GM18873 (cell line): ENCODE measurements at regions not wholly inside any gene's neighbourhood (a gene's known extent, or its start where the extent isn't known, plus 50 kb on each side); places are given as distances from the start of the nearest gene placed in this dataset.
"Not testable (repeated sequence)": the region's sequence is repeated elsewhere in the genome, so short reads cannot be mapped to it uniquely, and the experiment has no call there.

ENCODE experiments used
- ATAC-seq: cut with Tn5 transposase; IDR thresholded peaks from one replicate; pipeline ENCODE4 v1.9.1; 2021; ENCODE audit warnings: mild to moderate bottlenecking, moderate library complexity, moderate number of reproducible peaks; ENCODE audit not compliant: unreplicated experiment, low FRiP score

DNA sequence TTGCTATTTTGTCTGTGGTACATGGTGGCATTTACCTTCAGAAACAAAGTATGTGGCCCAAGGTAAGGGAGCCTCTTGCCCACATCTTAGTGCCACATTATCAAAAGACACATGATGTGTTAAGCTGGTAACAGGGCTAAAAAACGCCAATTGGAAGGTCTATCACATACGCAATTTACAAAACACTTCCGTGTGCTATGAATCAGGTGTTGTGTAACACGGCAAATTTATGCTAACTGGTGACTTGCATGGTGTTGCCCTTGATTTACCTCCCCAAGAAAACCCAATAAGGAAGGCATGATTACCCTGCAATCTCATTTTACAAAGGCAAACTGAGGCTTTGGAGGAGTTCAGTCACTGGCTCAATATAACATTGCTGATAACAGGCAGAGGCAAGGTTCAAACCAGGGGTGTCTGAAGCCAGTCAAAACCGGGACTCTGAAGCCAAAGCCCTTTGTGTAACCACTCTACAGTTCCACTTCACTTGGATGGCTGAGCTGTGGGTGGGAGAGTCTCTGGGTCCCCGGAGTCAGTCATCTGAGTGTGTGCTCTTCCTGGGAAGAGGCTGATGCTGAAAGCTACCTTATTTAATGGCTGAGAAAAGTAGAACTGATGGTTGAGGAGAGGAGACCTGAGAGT, 103.9 kb upstream of the BCL6 start:
- ATAC-seq = no peak

DNA sequence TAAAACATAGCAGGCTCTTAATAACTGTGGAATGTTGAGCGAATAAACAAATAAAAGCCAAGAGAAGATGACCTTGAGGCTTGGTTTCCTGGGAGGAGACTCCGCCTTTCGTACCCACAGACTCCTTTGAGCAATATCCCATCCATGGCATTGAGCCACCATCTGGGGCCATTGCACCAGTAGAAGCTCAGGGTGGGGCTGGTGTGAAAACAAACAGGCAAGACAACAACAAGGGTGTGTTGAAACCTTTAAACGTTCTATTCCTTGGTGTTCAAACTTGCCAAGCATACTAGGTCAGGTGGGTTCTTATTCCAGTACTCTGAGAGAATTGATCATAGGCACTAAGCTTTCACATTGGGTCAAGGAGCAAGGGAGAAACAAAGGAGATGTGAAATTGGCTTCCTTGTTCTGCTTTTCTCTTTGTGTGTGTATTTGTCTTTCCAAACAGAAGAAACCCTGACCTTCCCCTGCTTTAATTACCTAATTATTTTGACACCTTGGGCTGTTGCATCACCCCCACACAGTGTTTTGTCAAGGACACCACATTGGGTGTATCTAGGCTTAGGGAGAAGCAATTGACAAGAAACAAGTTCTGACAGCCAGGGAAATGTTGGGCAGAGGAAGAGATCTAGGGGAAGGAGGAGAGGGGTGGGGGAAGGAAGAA, 105.1 kb upstream of the BCL6 start:
- no peak for ATAC-seq

DNA sequence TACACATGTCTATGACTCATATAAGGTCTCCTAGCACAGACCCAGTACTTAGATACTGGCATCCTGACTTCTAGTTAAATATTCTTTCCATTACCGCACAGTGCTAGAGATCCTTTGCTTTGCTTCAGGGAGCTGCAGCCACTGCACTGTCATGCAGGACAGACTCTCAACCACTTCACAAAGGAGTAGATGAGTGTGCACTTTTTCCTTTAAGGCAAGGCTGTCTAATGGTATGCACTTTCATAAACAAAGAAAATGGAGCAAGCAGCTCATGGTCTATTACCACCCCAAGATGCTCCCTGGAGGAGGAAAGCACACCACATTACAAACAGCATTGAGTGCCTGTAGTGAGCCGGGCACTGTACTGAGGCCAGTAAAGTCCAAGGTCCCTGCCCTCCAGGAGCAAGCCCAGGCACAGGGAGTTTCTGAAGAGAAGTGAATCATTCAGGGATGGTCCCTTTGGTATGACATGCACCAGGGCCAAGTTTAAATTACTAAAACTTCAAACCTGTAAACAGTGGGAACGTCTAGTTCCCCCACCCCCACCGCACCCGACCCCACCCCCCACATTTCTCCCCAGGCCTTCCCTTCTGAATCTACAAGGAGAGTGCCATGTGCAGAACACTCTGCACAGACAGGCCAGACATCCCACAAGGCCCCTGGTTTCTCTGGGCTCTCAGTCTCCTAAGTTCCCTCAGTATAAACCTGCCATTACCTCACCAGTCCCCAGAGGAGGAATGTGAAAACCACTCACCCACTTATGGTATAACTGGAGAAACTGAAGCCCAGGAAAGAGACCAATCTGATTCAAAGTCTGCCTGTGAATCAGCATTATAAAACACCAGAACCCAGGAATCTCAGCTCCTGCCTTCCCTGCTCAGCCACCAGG, 107.8 kb upstream of the BCL6 start:
- ATAC-seq = no peak

DNA sequence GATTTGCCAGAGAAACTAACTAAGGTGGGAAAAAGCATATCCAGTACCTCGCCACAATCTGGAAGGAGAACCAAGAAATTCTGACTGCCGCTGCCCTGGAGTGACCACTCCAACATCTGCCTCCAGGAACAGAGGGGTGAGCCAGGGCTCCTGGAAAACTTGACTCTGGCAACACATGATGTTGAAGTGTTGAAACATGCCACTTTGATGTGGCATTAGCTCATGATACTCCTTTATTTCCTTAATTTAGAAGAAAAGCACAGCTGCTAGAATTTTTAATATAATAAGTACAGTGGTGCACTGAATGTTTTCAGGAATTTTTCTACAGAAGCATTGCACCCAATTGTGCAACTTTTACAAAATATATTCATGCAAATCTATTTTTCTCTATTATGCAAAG, 109.9 kb upstream of the BCL6 start:
- no peak for ATAC-seq

DNA sequence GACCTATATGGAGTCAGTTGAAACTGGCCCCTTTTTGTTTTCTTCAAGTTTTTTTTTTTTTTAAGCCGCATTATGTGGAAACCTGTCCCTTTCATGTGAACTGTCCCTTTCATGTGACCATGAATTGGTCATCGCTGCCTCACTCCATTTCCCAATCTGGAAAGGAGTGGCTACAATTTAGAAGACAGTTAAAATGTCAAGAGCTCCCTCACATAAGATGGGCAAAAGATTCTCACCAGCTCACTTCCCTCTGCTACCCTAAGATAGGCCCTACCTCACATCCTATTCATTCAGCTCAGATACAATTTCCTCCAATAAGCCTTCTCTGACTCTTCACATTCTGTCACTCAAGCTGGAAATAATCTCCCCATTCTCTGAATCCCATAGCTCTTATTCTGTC, 111.3 kb upstream of the BCL6 start:
- ATAC-seq = no peak

DNA sequence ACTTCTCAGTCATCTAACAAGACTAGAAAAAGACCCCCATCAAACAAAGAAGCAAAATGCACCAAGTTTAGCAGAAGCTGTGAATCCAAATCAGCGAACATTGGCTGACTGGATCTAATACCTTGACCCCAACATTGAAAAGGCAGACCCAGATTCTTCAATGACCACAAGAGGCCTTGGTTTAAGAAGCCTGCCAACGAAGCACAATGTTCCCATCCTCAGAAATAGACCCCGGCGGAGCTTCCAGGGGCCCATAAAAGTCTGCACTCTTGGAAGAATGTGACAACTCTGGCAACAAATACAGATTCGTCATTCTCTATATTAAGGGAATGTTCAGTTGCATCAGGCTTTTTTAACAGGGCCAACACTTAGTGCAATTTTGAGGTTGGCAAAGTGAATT, 112.8 kb upstream of the BCL6 start:
- ATAC-seq = no peak

DNA sequence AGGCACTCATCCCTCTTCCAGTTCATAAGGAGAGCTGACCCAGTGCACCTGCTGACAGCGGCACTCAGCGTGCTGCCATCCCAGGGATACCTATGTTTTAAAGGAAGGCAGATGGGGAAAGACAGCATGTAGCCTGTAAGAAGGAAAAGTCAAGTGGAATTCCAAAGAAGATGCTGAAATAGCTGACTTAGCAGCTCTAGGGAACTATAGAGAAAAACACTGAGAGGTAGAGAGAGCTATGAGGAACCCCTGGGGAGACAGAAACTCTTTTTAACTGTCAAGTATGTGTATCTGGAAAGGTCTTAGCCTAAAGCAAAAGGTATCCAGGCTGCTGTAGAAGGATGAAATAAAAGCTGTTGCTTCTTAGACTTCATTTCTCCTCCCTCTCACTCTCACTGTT, 113.4 kb upstream of the BCL6 start:
- ATAC-seq = no peak

DNA sequence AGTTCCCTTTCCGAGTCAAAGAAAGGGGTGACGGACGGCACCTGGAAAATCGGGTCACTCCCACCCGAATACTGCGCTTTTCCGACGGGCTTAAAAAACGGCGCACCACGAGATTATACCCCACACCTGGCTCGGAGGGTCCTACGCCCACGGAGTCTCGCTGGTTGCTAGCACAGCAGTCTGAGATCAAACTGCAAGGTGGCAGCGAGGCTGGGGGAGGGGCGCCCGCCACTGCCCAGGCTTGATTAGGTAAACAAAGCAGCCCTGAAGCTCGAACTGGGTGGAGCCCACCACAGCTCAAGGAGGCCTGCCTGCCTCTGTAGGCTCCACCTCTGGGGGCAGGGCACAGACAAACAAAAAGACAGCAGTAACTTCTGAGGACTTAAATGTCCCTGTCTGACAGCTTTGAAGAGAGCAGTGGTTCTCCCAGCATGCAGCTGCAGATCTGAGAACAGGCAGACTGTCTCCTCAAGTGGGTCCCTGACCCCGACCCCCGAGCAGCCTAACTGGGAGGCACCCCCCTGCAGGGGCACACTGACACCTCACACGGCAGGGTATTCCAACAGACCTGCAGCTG, 117.5 kb upstream of the BCL6 start:
- ATAC-seq = not testable (repeated sequence)

DNA sequence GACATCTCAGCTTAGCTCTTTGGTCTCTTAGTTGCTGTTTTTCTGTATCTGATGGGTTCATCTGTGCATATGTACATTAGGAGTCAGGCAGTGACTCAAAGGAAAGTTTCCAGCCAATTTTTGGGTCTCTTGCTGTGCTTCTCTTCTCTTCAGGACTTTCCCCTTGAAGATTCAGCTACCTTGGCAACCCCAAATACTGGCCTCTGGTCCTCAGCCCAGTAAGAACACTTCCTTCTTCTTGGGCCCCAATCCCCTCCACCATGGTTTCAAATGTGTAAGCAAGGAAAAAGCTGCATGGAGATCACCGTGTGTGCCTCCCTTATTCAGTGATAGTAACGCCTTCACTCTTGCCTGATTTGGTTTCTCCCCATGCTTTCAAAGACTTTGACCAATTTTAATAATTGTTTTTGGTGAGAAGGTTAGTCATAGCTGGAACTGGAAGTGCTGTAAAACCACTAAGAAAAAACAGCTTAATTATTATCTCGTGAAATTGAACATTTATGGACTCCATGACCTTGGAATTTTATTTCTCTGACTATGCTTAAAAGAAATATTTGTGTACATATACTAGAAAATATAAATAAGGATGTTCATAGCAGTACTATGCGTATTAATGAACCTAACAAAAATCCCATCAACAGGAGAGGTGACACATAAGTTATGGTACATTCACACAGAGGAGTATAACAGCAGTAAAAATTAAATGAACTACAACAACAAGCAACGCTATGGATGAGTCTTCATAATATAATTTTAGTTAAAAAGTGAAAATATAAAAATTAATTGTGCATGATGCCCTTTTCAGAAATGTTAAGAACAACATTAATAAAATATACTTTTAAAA, 125.3 kb upstream of the BCL6 start:
- ATAC-seq = no peak

DNA sequence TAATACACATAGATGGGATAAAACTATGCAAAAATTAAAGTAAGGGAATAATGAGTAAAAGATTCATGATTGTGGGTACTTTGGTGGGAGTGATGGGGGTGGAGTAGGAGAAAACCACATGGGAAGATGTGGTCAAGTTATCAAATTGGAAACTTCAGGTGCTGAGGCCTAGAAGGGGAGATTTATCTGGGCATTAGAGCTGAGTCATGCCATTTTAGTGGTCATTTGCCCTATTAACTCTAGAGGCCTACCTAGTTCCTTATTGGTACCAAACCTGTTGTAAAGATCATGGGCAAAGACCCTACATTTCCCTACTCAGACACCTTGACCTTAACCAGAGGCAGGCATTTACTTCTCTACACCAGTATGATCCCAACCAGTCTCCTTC, 125.9 kb upstream of the BCL6 start:
- ATAC-seq = no peak

DNA sequence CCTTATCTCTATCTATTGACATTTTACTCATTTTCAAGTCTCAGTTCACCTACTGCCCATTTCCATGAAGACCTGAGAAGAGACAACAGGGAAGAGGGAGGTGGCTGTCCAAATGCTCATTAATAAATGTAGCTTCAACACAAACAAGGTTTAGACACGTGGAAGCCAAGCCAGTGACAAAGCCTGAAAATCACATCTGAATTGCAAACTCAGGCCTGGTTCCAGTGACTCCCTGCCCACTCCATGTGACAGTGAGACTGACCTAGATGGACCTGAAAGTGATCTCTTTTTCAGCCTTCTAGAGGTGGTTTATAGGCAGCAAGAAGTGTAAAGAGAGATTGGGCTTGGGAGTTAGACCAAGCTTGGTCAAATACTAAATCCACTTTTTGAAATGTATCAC, 126.6 kb upstream of the BCL6 start:
- ATAC-seq = no peak

DNA sequence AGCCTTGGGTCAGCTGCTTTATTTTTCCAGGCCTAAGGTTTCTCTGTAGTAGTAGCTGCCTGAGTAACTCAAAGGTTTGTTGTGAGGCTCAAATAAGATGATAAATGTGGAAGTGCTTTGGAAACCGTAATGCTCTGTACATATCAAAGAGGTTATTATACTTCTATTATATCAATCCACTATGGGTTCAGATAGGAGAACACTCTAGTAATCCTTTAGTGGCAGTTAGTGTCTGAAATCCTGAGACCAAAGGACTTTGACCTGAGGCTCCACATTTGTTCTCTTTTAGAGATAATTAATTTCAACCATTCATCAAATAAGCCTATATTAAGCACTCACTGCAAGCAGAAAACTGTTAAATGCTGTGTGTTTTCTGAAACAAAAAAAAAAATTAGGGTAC, 128.6 kb upstream of the BCL6 start:
- ATAC-seq = no peak

DNA sequence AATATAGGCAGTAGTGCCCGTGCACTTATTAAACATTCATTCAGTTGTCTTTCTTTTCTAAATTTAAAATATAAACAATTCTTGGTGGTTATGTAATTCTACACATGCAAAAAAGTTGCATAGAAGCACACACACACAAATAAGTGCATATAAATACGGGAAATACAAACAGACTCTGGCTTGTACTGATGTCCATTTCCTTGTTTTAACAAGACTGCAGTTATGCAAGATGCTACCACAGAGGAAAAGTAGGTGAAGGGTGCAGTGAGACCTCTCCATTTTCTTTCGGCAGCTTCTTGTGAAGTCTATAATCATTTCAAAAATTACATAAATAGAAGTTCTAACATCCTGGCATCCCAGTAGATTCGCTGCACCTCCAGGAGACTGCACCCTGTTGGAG, 130.6 kb upstream of the BCL6 start:
- no peak for ATAC-seq

DNA sequence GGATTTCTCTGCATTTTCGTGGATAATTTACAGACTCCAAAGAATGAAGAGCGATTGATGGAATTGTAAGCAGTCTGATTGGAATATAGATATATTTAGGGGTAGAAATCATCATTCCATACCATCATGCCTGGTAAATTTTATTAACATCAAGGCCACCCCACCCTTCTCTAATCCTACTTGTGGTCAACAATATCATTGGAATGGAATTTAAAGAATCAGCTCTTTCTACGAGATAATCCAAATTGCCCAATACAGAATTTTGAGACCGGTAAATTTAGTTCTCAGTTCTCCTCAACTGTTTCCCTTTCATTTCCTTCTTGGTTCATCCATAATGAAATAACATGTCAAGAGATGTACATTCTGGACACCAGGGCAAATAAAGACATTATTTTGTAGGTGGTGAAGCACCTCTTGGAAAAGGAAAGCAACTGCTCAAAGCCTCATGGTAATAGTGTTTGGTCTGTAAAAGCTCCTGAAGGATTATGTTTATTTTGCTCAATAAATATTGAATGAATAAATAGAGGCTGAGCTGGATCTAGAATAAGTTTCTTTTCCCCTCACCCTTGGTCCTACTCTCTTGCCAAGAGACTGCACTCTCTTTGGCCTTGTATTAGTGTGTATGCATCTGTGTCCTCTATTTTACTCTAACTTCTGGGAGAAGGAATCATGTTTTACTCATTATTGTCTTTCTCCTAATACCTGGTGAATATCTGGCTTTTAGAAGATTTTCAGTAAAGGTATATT, 133.7 kb upstream of the BCL6 start:
- ATAC-seq = no peak

DNA sequence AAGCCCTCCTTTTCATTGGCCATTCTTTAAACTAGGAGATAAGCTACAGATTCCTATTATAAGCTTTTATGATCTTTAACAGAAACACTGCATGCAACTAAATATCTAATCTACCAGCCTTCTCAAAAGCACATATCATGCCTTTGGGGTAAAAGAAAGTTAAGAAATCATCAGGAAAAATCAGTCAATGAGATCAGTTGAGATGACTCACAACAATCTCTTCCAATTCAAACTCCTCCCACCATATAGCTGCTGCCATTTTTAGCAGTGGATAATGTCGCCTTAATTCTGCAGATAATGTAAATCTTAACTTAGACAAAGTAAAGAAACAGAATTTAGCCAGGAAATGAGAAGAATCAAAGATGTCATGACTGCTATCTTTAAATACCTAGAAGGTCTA, 135.2 kb upstream of the BCL6 start:
- ATAC-seq = no peak

DNA sequence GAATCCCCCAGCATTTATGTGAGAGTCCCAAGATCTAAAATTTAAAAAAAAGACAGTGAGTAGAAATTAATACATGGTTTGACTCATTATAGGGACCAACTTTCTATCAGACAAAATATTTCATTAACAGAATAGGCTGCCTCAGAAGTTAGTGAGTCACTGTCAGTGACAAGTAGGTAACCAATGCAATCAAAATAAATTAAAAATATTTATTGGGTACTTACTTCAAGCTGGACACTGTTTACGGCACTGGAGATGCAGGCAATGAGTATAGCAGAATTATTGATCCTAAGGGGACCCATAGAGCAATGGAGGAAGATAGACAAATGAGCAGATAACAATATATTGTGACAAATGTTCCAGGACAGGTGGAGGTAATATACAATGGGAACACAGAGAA, 135.6 kb upstream of the BCL6 start:
- no peak for ATAC-seq

DNA sequence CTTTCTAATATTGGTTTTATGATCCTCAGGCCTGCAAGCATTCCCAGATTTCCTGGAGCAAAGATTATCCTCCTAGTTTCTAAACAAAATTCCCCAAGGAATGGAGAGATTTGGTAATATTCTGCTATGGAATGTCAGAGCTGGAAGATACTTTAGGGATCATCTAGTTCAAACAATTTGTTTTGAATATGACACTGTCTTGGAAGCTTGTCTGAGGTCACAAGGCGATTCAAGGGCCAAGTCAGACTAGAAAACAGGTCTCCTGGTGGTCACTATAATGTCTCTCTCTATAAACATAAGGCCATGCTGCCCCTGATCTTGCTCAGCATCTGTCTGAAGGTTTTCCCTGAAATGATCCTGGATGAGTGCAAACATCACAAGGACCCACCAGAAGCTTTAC, 143.4 kb upstream of the BCL6 start:
- ATAC-seq = no peak

DNA sequence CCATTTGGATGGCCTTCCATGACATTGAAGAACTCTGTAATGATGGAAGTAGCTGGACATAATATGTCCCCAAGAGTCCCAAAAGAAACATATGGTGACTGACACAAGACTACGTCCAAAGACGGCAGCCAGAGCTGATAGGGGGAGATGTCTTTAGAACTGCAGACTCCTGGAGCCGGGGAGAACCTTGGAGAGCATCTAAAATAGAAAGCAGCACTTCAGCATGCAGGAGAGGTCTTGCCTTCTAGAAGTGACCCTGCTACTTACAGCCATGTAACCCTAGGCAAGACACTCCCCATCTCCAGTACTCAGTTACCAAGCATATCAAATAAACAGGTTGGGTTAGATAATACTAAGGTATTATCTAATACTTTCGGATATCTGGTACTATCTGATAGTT, 143.8 kb upstream of the BCL6 start:
- ATAC-seq = no peak

DNA sequence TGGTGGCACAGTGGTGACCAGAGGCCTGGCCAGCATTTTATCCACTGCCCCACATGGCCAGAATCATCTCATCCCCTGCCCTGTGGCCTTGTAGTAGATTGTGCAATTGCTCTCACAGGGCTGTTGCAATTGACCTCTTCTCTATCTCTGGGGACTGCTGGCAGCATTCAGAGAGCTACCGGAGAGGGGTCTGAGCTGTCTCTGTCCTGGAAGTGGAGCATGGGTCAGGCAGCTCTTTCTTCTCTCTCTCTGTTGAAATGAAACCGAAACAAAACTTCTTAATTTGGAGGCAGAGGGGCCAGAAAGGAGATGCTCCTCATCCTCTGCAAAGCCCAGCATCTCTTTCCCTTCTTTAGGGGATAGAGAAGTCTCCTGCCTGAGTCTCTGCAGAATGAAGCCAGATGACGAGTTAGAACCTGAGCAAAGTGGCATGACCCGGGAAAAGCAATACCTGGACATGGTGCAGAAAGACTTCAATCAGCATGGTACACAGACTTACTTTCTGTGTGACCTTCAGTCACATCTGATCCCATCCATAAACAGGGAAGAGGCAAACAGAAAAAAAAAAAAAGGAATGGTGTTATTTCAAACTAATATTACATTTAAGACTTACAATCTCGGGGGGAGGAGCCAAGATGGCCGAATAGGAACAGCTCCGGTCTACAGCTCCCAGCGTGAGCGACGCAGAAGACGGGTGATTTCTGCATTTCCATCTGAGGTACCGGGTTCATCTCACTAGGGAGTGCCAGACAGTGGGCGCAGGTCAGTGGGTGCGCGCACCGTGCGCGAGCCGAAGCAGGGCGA, 144.5 kb upstream of the BCL6 start:
- ATAC-seq = no peak
